PC-3 (cell line): ENCODE measurements at regions not wholly inside any gene's neighbourhood (a gene's known extent, or its start where the extent isn't known, plus 50 kb on each side); places are given as distances from the start of the nearest gene placed in this dataset.

Source experiments
- ATAC-seq: fragments of 200-7000 bp; cut with Tn5 transposase; 2 replicates; pipeline ENCODE4 v1.9.1; 2020; ENCODE audit warnings: mild to moderate bottlenecking, moderate library complexity
- BruUV-seq: library from RNA; stranded (reverse); fragments of 400-500 nt; replicated peaks from 2 replicates; lab custom pipeline; 2021; lab: Mats Ljungman, UMichigan
- CTCF ChIA-PET: fragments of 300-600 bp; sonication (Branson Sonifier 250); formaldehyde crosslinking; loops from one replicate; lab custom pipeline; 2022; ENCODE audit warnings: antibody characterized with exemption; lab: Charles Lee
- POLR2A ChIA-PET: fragments of 300-600 bp; sonication (Branson Sonifier 250); formaldehyde crosslinking; loops from one replicate; lab custom pipeline; 2022; ENCODE audit warnings: antibody characterized with exemption; ENCODE audit not compliant: unreplicated experiment; lab: Charles Lee
- DNase-seq: peaks from one replicate; pipeline ENCODE4 v3.0.0-alpha.2; 2015
- H2AFZ ChIP-seq: fragments of 300-600 bp; sonication (generic); 2 replicates; pipeline ENCODE4 v1.6.0; 2016; ENCODE audit warnings: antibody characterized with exemption, low read length
- H3F3A ChIP-seq: fragments of 300-600 bp; sonication (generic); one replicate; pipeline ENCODE4 v1.6.0; 2017; ENCODE audit warnings: antibody characterized with exemption, low read length, control low read depth, mild to moderate bottlenecking; ENCODE audit not compliant: unreplicated experiment
- H3K27ac ChIP-seq: fragments of 300-600 bp; sonication (generic); 2 replicates; pipeline ENCODE4 v1.5.1; 2016; ENCODE audit warnings: mild to moderate bottlenecking, low read length
- H3K27me3 ChIP-seq: fragments of 300-600 bp; sonication (generic); 2 replicates; pipeline ENCODE4 v1.6.1; 2016; ENCODE audit warnings: low read length, mixed read lengths
- H3K36me3 ChIP-seq: fragments of 300-600 bp; sonication (generic); 2 replicates; pipeline ENCODE4 v1.6.1; 2016; ENCODE audit warnings: low read depth, mixed run types, low read length, mixed read lengths
- H3K4me1 ChIP-seq: fragments of 300-600 bp; sonication (generic); 2 replicates; pipeline ENCODE4 v1.5.1; 2016; ENCODE audit warnings: low read length; ENCODE audit not compliant: insufficient read depth
- H3K4me2 ChIP-seq: fragments of 300-600 bp; sonication (generic); 2 replicates; pipeline ENCODE4 v1.6.0; 2016; ENCODE audit warnings: low read length
- H3K4me3 ChIP-seq: fragments of 300-600 bp; sonication (generic); 2 replicates; pipeline ENCODE4 v1.5.1; 2016; ENCODE audit warnings: mild to moderate bottlenecking, low read length, mixed read lengths
- H3K79me2 ChIP-seq: fragments of 300-600 bp; sonication (generic); 2 replicates; pipeline ENCODE4 v1.6.1; 2017; ENCODE audit warnings: low read length, mixed read lengths
- H3K9ac ChIP-seq: fragments of 300-600 bp; sonication (generic); 2 replicates; pipeline ENCODE4 v1.6.0; 2016; ENCODE audit warnings: mild to moderate bottlenecking, low read length
- H3K9me2 ChIP-seq: fragments of 300-600 bp; sonication (generic); replicated peaks from 2 replicates; pipeline ENCODE4 v1.6.1; 2016; ENCODE audit warnings: mixed run types, low read length, mixed read lengths
- H3K9me3 ChIP-seq: fragments of 300-600 bp; sonication (generic); 2 replicates; pipeline ENCODE4 v1.6.1; 2016; ENCODE audit warnings: low read length, mixed read lengths
- H4K20me1 ChIP-seq: fragments of 300-600 bp; sonication (generic); 2 replicates; pipeline ENCODE4 v1.6.1; 2016; ENCODE audit warnings: low read length, mixed read lengths
- CTCF ChIP-seq: fragments of 300-600 bp; sonication (generic); conservative IDR thresholded peaks from 2 replicates; pipeline ENCODE4 v1.5.1; 2017; ENCODE audit warnings: antibody characterized with exemption, low read depth, mild to moderate bottlenecking, low read length
- EZH2 ChIP-seq: fragments of 300-600 bp; sonication (generic); IDR thresholded peaks from one replicate; pipeline ENCODE4 v1.6.1; 2017; ENCODE audit warnings: antibody characterized with exemption, mild to moderate bottlenecking, low read length; ENCODE audit not compliant: unreplicated experiment
- EZH2phosphoT487 ChIP-seq: fragments of 300-600 bp; sonication (generic); IDR thresholded peaks from 2 replicates; pipeline ENCODE4 v1.6.1; 2018; ENCODE audit warnings: mild to moderate bottlenecking, antibody characterized with exemption, low read length, borderline replicate concordance
- intact Hi-C: fragments of 100-400 bp; cut with micrococcal nuclease; formaldehyde crosslinking; loops from 2 replicates; pipeline ENCODE4 v1.9.0; 2023

DNA sequence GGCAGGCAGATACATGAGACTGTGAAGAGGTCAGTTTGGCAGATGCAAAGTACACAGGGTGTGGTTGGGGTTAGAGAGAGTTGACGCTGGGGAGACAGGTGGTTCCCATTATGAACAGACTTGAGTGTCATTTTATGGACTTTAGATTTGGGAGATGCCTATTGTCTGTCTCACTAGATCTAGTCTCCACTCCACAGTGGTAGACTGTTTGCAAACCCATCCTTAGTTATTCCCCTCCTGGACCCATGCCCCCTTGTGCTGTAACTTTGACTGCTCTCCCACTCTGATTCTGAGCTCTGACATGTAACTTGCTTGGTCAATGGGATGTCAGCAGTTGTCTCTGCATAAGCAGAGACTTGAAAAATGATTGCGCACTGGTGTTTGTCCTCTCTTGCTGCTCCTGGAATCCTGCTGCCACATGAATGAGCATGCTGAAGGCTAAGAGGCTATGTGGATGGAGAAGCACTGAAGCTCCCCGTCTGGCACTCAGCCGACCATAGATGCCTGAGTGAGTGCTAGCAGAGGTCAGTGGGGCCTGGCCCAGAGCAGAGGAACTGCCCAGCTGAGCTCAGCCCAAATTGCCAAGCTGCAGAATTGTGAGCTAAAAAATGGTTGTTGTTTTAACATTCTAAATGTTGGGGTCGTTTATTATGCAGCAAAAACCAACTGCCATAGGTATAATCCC is 88.2 kb downstream of the FAM43A start:
- TF ChIP-seq CTCF: no peak
- TF ChIP-seq EZH2phosphoT487: no peak
- TF ChIP-seq EZH2: no peak
- H2AFZ ChIP-seq: no peak overlapping the region
- CTCF ChIA-PET: no interaction called here
- H3K27me3 ChIP-seq: no peaks in the 10 kb centered on the region
- no peak for ATAC-seq
- H3K27ac ChIP-seq: no peak overlapping the region
- intact Hi-C loops: loop anchor here (1.0 to 5.0 kb wide), 2 partner anchors 33 to 89 kb away; partner anchors contain the start of gene FAM43A
- H4K20me1 ChIP-seq: no peaks in the 10 kb centered on the region
- no peak overlapping the region for H3K4me3 ChIP-seq
- H3K9me2 ChIP-seq: no peaks in the 10 kb centered on the region
- H3K79me2 ChIP-seq: no peaks in the 10 kb centered on the region
- no peak overlapping the region for H3K9ac ChIP-seq
- H3K9me3 ChIP-seq: no peaks in the 10 kb centered on the region
- no peak for DNase-seq
- H3F3A ChIP-seq: no peaks in the 10 kb centered on the region
- H3K36me3 ChIP-seq: no peaks in the 10 kb centered on the region
- H3K4me2 ChIP-seq: no peak overlapping the region
- POLR2A ChIA-PET: interaction anchor here (0.8 kb wide), 1 partner anchor 211 kb away, joined by 4 read pairs; no protein-coding TSS in a partner anchor
- no TSS peak for BruUV-seq
- peaks cover 22% of the 10 kb centered on the region for H3K4me1 ChIP-seq

GRCh38 chr3:194775266-194775665 is 89.6 kb downstream of the FAM43A start:
- ChIA-PET CTCF (no interaction called here), POLR2A (no interaction called here)
- no peak overlapping the region for H3K27ac ChIP-seq
- BruUV-seq: no TSS peak
- peaks cover 15% of the 10 kb centered on the region for H3K4me1 ChIP-seq
- ATAC-seq (no peak), DNase-seq (no peak)
- H3K4me3 ChIP-seq: no peak overlapping the region
- no peaks in the 10 kb centered on the region for H3K27me3 ChIP-seq
- no peak overlapping the region for H3K9ac ChIP-seq
- no peaks in the 10 kb centered on the region for H3K79me2 ChIP-seq
- H3K36me3 ChIP-seq: no peaks in the 10 kb centered on the region
- H3K9me2 ChIP-seq: no peaks in the 10 kb centered on the region
- no peak overlapping the region for H3K4me2 ChIP-seq
- TF ChIP-seq CTCF: no peak
- no peak for TF ChIP-seq EZH2
- TF ChIP-seq EZH2phosphoT487: no peak
- no peaks in the 10 kb centered on the region for H3F3A ChIP-seq
- no peak overlapping the region for H2AFZ ChIP-seq
- H4K20me1 ChIP-seq: no peaks in the 10 kb centered on the region
- H3K9me3 ChIP-seq: no peaks in the 10 kb centered on the region
- intact Hi-C loops: no loop called here

DNA sequence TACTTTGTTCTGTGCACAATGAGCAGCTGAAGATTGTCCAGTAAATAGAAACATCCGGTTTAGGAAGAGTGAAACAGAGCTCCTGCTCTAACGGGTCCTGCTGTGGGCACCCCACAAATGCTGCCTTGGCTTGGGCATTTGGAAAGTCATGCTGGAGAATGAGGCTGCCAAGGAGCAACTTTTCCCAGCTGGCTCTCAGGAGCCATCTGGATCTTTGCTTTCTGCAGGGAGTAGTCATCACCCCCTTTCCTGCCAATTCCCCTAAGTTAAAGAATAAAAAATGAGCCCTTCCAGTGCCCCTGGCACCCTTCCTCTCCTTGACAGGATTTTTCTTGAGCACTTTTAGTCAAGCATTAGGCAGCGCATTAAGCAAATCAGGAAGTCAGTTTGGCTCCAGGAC is 90.0 kb downstream of the FAM43A start:
- H3K4me3 ChIP-seq: no peak overlapping the region
- BruUV-seq: no TSS peak
- no peaks in the 10 kb centered on the region for H3F3A ChIP-seq
- no peak overlapping the region for H3K4me2 ChIP-seq
- no peaks in the 10 kb centered on the region for H3K9me2 ChIP-seq
- no peaks in the 10 kb centered on the region for H3K36me3 ChIP-seq
- ATAC-seq: no peak
- intact Hi-C loops: no loop called here
- no peak for TF ChIP-seq EZH2
- TF ChIP-seq CTCF: no peak
- TF ChIP-seq EZH2phosphoT487: no peak
- DNase-seq: no peak
- no peaks in the 10 kb centered on the region for H3K9me3 ChIP-seq
- ChIA-PET CTCF (no interaction called here), POLR2A (no interaction called here)
- H3K9ac ChIP-seq: no peak overlapping the region
- no peaks in the 10 kb centered on the region for H3K79me2 ChIP-seq
- no peak overlapping the region for H2AFZ ChIP-seq
- no peaks in the 10 kb centered on the region for H4K20me1 ChIP-seq
- H3K4me1 ChIP-seq: peaks cover 15% of the 10 kb centered on the region
- no peaks in the 10 kb centered on the region for H3K27me3 ChIP-seq
- H3K27ac ChIP-seq: no peak overlapping the region
